Endothelial cell of umbilical vein (primary cell): ENCODE measurements at regions not wholly inside any gene's neighbourhood (a gene's known extent, or its start where the extent isn't known, plus 50 kb on each side); places are given as distances from the start of the nearest gene placed in this dataset.

Experiments used
- BruUV-seq: library from RNA; stranded (reverse); fragments of 400-500 nt; replicated peaks from 2 replicates; lab custom pipeline; 2021; lab: Mats Ljungman, UMichigan
- CTCF ChIA-PET: fragments of 300-600, 350-600 bp; sonication (Branson Sonifier 250); formaldehyde crosslinking; loops from one replicate; lab custom pipeline; 2021; ENCODE audit warnings: antibody characterized with exemption, inconsistent platforms; lab: Charles Lee
- POLR2A ChIA-PET: fragments of 300-600, 350-600 bp; sonication (Branson Sonifier 250); formaldehyde crosslinking; loops from one replicate; lab custom pipeline; 2021; ENCODE audit warnings: antibody characterized with exemption, inconsistent platforms; lab: Charles Lee
- DNase-seq: peaks from one replicate; pipeline ENCODE4 v3.0.0-alpha.2; 2011; ENCODE audit warnings: low read depth, low spot score
- FAIRE-seq: peaks from 2 replicates; lab custom pipeline; 2011; peaks lifted over from hg19 to GRCh38; lab: Jason Lieb, UNC
- H2AFZ ChIP-seq: 2 replicates; pipeline ENCODE4 v1.6.0; 2012; ENCODE audit warnings: low read depth, low read length, control low read depth, inconsistent platforms
- H3K27ac ChIP-seq: 2 replicates; pipeline ENCODE4 v1.5.1; 2011; ENCODE audit warnings: low read depth, mild to moderate bottlenecking, control low read depth, low read length, moderate library complexity; ENCODE audit not compliant: insufficient read depth
- H3K27me3 ChIP-seq, 2 experiments: 2 replicates each; pipeline versions ENCODE4 v1.6.0 to v1.6.1; 2011; ENCODE audit warnings: low read length in 2 of 2, mixed read lengths in 1 of 2; ENCODE audit not compliant: control insufficient read depth in 2 of 2, insufficient read depth in 2 of 2
- H3K36me3 ChIP-seq, 2 experiments: 2 replicates in 1 of 2; 3 replicates in 1 of 2; pipeline ENCODE4 v1.5.1; 2011; ENCODE audit warnings: low read length in 2 of 2, mild to moderate bottlenecking in 1 of 2, moderate library complexity in 1 of 2; ENCODE audit not compliant: control insufficient read depth in 2 of 2, insufficient read depth in 2 of 2; ENCODE audit errors: extremely low read depth in 1 of 2
- H3K4me1 ChIP-seq: 3 replicates; pipeline ENCODE4 v1.5.1; 2011; ENCODE audit warnings: mild to moderate bottlenecking, low read length; ENCODE audit not compliant: control insufficient read depth, insufficient read depth; ENCODE audit errors: extremely low read depth
- H3K4me2 ChIP-seq: 2 replicates; pipeline ENCODE4 v1.6.1; 2011; ENCODE audit warnings: low read length, control low read depth, mixed read lengths; ENCODE audit not compliant: insufficient read depth
- H3K4me3 ChIP-seq, 3 experiments: fragments of 200-600 bp in 1 of 3; sonication (generic), shearing (Covaris generic) in 1 of 3; replicated peaks in 1 of 3; 2 replicates each; pipeline ENCODE4 v1.5.1; 2011 to 2016; ENCODE audit warnings: control low read depth in 3 of 3, low read length in 3 of 3, mild to moderate bottlenecking in 2 of 3, inconsistent platforms in 1 of 3, low read depth in 1 of 3, moderate library complexity in 1 of 3; ENCODE audit not compliant: insufficient read depth in 1 of 3
- H3K79me2 ChIP-seq: 2 replicates; pipeline ENCODE4 v1.6.0; 2012; ENCODE audit warnings: low read length, inconsistent platforms; ENCODE audit not compliant: control insufficient read depth, insufficient read depth
- H3K9ac ChIP-seq: replicated peaks from 2 replicates; pipeline ENCODE3; 2011; ENCODE audit warnings: low read length, control low read depth; ENCODE audit not compliant: insufficient read depth; ENCODE audit errors: extremely low read depth
- H3K9me1 ChIP-seq: replicated peaks from 3 replicates; pipeline ENCODE4 v1.6.0; 2011; ENCODE audit warnings: mild to moderate bottlenecking, low read length; ENCODE audit not compliant: control insufficient read depth, insufficient read depth; ENCODE audit errors: extremely low read depth
- H3K9me3 ChIP-seq: replicated peaks from 2 replicates; pipeline ENCODE4 v1.5.1; 2012; ENCODE audit warnings: low read length, inconsistent platforms; ENCODE audit not compliant: control insufficient read depth, insufficient read depth
- H4K20me1 ChIP-seq: replicated peaks from 2 replicates; pipeline ENCODE3; 2011; ENCODE audit warnings: mild to moderate bottlenecking, low read length; ENCODE audit not compliant: control insufficient read depth, insufficient read depth; ENCODE audit errors: extremely low read depth
- EZH2 ChIP-seq: IDR thresholded peaks from 2 replicates; pipeline ENCODE4 v1.6.1; 2012; ENCODE audit warnings: borderline replicate concordance, low read depth, mild to moderate bottlenecking, moderate library complexity, low read length, inconsistent platforms; ENCODE audit not compliant: severe bottlenecking
- FOS ChIP-seq: IDR thresholded peaks from 2 replicates; pipeline ENCODE4 v1.6.1; 2011; ENCODE audit warnings: mild to moderate bottlenecking, low read length, moderate library complexity, borderline replicate concordance; ENCODE audit not compliant: insufficient read depth
- GATA2 ChIP-seq: IDR thresholded peaks from 2 replicates; pipeline ENCODE4 v1.7.0; 2011; ENCODE audit warnings: low read depth, mild to moderate bottlenecking, moderate library complexity, mixed read lengths, low read length; ENCODE audit not compliant: insufficient read length, insufficient read depth
- JUN ChIP-seq: IDR thresholded peaks from 2 replicates; pipeline ENCODE4 v1.6.1; 2011; ENCODE audit warnings: borderline replicate concordance, low read depth; ENCODE audit not compliant: insufficient read length, insufficient read depth
- MYC ChIP-seq: IDR thresholded peaks from one replicate; pipeline ENCODE4 v1.6.1; 2011; ENCODE audit warnings: mild to moderate bottlenecking, low read depth, low read length
- POLR2A ChIP-seq: IDR thresholded peaks from 2 replicates; pipeline ENCODE4 v1.6.1; 2012; ENCODE audit warnings: low read depth, mild to moderate bottlenecking, control low read depth, low read length
- POLR2AphosphoS5 ChIP-seq: IDR thresholded peaks from 2 replicates; pipeline ENCODE4 v1.6.1; 2012; ENCODE audit warnings: low read depth, mild to moderate bottlenecking, control low read depth, low read length, moderate library complexity; ENCODE audit not compliant: insufficient read depth
- dilution Hi-C: fragments of 300-500 bp; cut with MboI; formaldehyde crosslinking; loops from one replicate; pipeline ENCODE4 v1.15.0; 2019; ENCODE audit warnings: low sequenced_read_pairs; ENCODE audit not compliant: extremely low pct_ligation_motif_present
- intact Hi-C: fragments of 100-400 bp; cut with micrococcal nuclease; formaldehyde crosslinking; loops from one replicate; pipeline ENCODE4 v1.10.0; 2022
- TF ChIP-seq, protein P1 (sequence below), 2 donors: IDR thresholded peaks; 1 replicate in 1 of 2; 2 replicates in 1 of 2; pipeline ENCODE4 v1.5.1; 2011; ENCODE audit warnings: low read length in 2 of 2, mild to moderate bottlenecking in 2 of 2, moderate library complexity in 2 of 2, control low read depth in 1 of 2, inconsistent platforms in 1 of 2, low read depth in 1 of 2; ENCODE audit not compliant: insufficient read depth in 1 of 2; ENCODE audit errors: extremely low read depth in 1 of 2
- TF ChIP-seq, protein P2 (sequence below): IDR thresholded peaks from 2 replicates; pipeline ENCODE4 v1.6.1; 2011; ENCODE audit not compliant: insufficient read depth, insufficient read length

DNA sequence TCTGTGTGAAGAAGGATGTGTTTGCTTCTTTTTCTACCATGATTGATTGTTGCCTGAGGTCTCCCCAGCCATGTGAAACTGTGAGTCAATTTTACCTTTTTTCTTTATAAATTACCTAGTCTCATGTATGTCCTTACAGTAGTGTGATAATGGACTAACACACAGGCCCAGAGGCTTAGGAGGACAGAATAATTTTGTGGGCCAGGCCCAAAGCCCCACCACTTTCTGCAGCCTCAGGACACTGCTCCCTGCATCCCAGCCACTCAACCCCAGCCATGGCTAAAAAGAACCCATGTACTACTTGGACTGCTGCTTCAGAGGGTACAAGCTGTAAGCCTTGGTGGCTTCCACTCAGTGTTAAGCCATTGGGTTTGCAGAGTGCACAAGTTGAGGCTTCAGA, 512.7 kb upstream of the CT83 start:
- H3K4me3 ChIP-seq, result no peak overlapping the region
- H3K27me3 ChIP-seq, result no peaks in the 10 kb centered on the region
- no peak for DNase-seq
- intact Hi-C loops, result no loop called here
- BruUV-seq, result no TSS peak
- H3K9me1 ChIP-seq, result no peaks in the 10 kb centered on the region
- FAIRE-seq, result no peak
- H3K4me1 ChIP-seq, result no peaks in the 10 kb centered on the region
- no peaks in the 10 kb centered on the region for H3K9me3 ChIP-seq
- no peaks in the 10 kb centered on the region for H3K79me2 ChIP-seq
- no peak overlapping the region for H3K4me2 ChIP-seq
- ChIA-PET POLR2A (no interaction called here), CTCF (no interaction called here)
- dilution Hi-C loops, result no loop called here
- no peaks in the 10 kb centered on the region for H4K20me1 ChIP-seq
- H3K9ac ChIP-seq, result no peak overlapping the region
- TF ChIP-seq JUN, result no peak
- TF ChIP-seq, protein P1, sequence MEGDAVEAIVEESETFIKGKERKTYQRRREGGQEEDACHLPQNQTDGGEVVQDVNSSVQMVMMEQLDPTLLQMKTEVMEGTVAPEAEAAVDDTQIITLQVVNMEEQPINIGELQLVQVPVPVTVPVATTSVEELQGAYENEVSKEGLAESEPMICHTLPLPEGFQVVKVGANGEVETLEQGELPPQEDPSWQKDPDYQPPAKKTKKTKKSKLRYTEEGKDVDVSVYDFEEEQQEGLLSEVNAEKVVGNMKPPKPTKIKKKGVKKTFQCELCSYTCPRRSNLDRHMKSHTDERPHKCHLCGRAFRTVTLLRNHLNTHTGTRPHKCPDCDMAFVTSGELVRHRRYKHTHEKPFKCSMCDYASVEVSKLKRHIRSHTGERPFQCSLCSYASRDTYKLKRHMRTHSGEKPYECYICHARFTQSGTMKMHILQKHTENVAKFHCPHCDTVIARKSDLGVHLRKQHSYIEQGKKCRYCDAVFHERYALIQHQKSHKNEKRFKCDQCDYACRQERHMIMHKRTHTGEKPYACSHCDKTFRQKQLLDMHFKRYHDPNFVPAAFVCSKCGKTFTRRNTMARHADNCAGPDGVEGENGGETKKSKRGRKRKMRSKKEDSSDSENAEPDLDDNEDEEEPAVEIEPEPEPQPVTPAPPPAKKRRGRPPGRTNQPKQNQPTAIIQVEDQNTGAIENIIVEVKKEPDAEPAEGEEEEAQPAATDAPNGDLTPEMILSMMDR (IDR thresholded peaks at IDR 0.05; ENCODE audit: extremely low read depth in 1 of 2, insufficient read depth in 1 of 2, low read depth in 1 of 2, low read length in 2 of 2), result no peak
- TF ChIP-seq FOS, result no peak
- TF ChIP-seq GATA2, result no peak
- TF ChIP-seq, protein P2, sequence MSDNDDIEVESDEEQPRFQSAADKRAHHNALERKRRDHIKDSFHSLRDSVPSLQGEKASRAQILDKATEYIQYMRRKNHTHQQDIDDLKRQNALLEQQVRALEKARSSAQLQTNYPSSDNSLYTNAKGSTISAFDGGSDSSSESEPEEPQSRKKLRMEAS, result no peak
- TF ChIP-seq EZH2, result no peak
- no peak for TF ChIP-seq POLR2AphosphoS5
- no peak for TF ChIP-seq MYC
- TF ChIP-seq POLR2A, result no peak
- no peaks in the 10 kb centered on the region for H3K36me3 ChIP-seq
- H3K27ac ChIP-seq, result no peak overlapping the region
- no peak overlapping the region for H2AFZ ChIP-seq
